ENCODE measurements at regions not wholly inside any gene's neighbourhood (a gene's known extent, or its start where the extent isn't known, plus 50 kb on each side); places are given as distances from the start of the nearest gene placed in this dataset.

- TF ChIP-seq FOS (IDR thresholded peaks at IDR 0.05; ENCODE audit: borderline replicate concordance, insufficient read depth, low read length) (no peak), POLR2A (IDR thresholded peaks at IDR 0.05; ENCODE audit: low read depth, low read length) (no peak), CTCF (IDR thresholded peaks at IDR 0.05; ENCODE audit: extremely low read depth in 1 of 2, insufficient read depth in 1 of 2, low read depth in 1 of 2, low read length in 2 of 2) (no peak), EZH2 (IDR thresholded peaks at IDR 0.05; ENCODE audit: borderline replicate concordance, low read depth, low read length, severe bottlenecking) (no peak)
These were observed 86.5 kb downstream of the FAM76B start for GRCh38 chr11:95703049-95703448.

All from endothelial cell of umbilical vein (primary cell).